Stimulated activated CD4-positive, alpha-beta T cell treated with anti-CD3 and anti-CD28 coated beads, Interleukin-15, amount 100 ng/mL, for 24 hours (primary cell): ENCODE measurements at regions not wholly inside any gene's neighbourhood (a gene's known extent, or its start where the extent isn't known, plus 50 kb on each side); places are given as distances from the start of the nearest gene placed in this dataset.
"Not testable (repeated sequence)": the region's sequence is repeated elsewhere in the genome, so short reads cannot be mapped to it uniquely, and the experiment has no call there.

ENCODE experiments used
- DNase-seq: peaks from one replicate; pipeline ENCODE4 v3.0.0-alpha.2; 2020

DNA sequence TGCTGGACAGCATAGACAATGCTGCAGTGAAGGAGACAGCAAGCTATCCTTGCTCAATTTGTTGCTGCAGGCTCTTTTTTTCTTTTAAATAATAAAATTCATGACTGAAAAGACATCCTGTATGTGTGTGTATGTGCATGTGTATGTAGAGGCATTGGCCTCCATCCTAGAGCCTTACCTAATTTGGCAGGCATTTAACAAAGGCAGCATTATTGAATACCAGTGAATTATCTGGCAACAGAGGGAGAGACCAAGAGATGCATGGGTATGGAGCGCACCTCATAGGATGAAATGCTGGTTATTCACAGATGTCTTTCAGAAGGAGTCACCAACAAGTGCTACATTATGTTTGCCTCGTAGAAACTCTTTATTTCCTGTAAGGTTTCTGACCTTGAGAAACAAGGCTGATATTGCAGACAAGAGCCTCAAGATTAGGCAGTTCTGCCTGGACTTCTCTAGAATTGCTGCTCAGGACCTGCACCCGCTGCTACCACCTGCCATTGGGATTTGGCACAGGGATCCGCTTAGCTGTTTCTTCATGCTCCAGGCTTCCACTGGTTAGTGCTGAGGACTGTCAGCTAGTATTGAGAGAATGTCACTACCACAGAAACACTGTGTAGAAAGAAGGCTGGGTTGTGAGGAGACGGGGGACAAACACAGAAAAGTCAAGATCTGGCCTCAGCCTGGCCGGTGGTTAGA lies 247.7 kb upstream of the RFX3 start:
- DNase-seq = no peak

DNA sequence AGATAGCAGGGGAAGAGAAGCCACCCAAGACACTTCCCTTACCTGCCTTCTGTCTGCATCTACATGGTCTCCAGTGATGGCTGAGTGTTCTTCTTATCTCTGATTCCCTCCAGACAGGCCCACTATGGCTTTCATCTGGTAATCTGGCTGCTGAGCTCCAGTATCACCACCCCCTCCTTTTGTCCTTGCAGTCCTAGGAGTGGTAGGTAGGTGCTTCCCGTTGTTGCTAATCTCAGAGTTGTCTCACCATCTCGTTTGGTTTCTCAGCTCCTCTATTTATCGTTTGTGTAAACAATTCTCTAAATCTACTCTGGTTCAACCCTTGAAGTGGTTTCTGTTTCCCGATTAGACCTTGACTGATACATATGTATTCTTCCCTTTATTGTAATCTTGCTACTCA lies 243.8 kb upstream of the RFX3 start:
- DNase-seq = no peak

DNA sequence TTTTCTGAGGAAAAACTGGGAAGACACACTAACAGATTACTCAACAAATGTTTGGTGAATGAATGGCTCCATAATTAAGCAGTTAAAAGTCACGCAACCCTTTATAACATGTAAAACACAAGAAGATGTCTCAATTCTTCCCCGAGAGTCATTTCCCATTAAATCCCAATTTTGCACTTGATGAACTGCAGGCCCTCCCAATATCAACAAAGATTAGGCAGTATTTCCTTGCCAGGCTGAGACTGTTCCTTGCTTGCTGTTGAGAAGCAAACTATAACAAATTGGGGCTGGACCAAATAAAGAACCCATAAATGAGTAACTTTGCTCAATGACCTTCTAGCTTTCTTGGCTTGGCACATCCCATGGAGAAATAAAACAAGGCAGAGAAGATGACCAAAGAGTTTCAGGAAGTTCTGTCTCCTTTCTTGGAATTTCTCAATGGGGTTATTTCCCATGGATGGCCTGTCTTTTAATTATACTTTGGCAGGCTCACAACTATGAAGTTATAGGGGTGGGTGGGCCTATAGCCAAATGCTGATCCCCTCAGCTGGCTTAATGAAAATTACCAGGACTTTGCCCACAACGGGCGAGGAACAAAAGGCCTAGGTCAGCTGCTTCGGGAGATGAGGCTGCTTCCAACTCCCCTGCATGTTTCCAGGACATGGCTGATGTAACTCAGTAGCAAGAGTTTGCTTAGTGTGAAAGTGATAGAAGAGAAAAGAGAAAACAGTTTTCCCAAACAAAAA lies 243.1 kb upstream of the RFX3 start:
- DNase-seq = no peak

DNA sequence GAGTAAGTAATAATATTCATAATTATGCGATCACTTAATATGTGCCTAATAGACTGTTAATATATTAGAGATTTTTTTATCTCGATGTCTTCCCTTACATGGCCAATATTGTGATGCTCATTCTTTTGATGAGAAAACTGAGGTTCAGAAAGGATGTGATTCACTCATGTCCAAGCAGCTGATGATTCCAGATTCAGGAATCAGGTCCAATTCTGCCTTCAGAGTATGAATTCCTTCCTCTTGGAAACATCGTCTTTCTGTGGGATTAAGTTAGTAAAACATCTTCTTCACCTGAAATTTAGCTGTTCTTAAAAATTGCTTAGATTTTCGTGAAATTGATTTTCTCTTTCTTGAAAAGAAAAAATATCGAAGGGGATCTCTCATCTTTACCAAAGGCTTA lies 242.5 kb upstream of the RFX3 start:
- no peak for DNase-seq

DNA sequence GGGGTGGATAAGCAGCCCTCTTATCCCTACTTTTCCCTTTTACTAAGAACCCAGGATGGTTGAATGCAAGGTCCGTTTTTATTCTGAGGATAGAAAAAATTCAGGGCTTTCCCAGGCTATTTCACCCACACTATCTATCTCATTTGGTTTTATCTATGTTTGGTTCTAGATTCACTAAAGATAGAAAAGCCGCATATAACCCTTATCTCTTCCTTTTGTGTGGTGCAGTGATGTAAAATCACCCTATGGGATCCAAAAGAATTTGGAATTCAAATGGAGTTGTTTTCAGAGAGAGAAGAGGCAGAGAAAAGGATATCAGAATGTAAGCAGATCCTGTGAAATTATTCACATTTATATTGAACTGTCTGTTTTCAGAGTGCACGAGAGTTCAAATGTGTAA lies 236.3 kb upstream of the RFX3 start:
- no peak for DNase-seq

DNA sequence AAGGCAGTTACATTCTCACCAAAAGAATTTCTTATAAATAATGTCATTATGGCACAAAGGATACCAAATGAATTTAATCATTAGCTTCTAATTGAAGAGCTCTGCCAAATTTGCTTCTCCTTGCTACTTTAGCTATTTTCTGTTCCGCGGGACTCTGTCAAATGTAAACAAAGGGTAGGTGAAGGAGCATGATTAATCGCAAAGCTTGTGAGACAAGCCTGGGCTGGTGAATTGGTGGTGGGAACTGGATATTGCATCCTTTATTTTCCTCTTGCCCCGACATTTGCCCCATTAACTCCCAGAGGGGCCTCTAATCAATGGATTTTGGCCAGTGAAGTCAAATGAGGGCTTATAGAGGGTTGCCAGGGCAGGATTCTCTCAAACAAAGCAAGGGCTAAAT lies 234.2 kb upstream of the RFX3 start:
- DNase-seq = no peak

DNA sequence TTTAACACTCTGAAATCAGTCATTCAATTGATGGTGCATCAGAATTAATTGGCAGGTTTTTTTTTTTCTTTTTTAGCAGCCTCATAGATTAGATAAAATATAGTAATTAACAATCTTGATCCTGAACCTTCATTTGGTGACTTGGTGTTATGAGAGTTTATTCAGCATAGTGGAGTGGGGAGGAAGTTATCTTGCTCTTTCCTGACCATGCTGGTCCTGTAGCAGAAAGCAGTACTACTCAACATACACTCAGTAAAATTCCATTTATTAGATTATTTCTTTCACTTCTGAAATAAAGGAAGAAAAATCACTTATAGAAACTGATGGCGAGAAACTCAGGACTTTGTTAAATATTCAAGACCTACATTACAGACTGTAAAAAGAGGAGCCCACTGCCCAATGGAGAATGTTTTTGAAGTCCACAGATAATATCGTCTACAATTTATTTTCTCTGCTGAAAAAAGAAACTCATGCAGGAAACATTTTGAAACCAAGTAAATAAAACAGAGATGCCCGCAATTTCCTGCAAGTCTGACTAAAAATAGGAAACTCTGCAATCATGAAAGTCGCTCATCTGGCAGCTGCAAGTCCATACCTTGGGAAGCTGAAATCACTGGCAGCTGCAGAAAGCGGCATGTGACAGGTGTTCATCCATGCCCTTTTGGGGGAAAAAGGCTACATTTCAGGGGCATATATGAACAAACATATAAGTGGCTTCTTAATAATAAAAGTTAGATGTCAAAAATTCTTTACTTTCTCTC lies 233.2 kb upstream of the RFX3 start:
- DNase-seq = peak; percentile 15

DNA sequence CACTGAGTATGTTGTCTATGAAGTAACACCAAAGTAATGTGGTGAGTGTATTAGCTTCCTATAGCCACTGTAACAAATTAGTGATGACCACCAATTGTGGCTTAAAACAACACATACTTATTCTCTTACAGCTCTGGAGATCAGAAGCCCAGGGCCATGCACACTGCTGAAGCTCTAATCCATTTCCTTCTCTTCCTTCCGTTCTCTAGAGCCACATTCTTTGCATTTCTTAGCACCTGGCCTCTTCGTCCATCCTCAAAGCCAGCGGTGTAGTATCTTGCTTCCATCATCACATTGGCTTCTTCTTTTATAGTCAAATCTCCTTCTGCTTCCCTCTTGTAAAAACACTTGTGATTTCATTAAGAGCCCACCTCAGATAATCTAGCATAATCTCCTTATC lies 230.3 kb upstream of the RFX3 start:
- no peak for DNase-seq

DNA sequence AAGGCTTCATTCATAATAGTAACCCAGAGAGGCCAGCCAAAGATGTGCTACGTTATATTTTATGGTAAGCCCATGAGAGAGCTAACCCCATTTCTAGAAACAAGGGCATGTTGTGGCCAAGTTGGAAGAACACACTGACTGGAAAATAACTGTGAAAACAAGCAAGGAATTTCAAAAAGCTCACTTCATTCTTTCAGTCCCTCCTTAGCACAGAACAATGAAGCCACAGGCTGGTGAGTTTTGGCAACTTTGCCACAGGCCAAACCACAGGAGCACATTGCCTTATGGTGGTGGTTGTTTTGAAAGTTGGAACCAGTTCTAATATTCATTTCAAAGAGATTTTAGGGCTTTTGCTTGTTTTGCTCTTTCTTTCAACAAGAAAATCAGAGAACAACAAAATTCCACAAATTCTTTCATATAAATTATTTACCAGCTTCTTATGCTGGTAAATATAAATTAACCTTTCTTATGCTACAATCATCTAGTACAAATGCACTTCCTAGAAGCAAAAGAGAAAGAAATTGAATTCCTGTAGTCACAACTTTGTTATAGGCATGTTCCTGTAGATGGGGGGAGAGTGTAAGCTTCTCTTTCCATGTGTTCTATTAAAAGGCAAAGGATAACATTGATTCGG lies 225.4 kb upstream of the RFX3 start:
- DNase-seq = peak; percentile 16

DNA sequence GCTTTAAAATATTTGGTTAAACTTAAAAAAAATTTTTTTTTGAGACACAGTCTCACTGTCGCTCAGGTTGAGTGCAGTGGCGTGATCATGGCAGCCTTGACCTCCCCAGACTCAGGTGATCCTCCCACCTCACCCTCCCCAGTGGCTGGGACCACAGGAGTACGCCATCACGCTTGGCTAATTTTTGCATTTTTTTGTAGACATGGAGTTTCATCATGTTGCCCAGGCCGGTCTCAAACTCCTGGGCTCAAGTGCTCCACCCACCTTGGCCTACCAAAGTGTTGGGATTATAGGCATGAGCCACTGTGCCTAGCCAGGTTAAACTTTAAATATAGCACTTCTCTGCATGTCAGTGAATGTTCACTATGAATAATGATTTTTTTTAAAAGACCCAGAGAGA lies 224.5 kb upstream of the RFX3 start:
- DNase-seq = no peak

DNA sequence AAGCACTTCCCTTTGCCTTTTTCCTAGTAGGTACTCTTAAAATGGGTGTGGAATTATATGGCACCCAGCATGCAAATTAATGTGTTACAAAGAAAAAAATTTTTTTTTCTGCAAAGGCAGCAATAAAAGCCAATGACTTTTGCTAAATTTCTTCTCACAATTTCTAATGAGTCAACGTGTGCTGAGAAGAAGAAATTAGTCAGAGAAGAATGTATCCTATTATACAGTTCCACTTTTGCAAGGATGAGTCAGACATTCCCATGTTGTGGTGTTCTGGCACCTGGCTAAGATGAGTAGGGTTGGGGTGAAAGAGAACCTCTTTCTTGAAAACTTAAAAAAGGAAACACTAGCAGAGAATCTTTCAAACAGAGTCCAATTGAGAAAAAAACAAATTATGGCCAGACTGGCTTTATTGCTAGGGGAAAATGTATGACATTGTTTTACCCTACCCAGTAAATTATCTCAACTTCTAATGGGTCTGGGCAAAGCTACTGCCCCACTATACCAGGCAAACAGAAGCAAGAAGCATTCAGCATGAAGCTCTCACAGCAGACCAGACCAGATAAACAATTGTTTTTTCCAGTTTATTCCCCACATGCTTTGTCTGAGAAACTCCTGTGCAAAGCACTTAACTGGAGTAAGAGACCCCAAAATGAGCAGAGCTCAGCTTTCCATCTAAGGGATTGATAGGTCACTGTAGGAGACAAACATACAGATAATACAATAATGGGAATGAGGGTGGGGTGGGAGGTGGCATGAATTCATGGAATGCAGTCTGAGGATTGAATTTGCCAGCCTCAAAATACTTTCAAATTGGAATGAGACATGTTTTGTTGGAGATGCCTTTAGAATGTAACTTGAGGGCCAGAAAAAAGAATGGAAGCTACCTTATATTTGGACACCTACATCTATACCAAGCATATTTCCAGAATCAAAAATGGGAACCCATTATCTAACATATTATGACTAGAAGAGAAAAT lies 220.8 kb upstream of the RFX3 start:
- DNase-seq = peak; percentile 66

DNA sequence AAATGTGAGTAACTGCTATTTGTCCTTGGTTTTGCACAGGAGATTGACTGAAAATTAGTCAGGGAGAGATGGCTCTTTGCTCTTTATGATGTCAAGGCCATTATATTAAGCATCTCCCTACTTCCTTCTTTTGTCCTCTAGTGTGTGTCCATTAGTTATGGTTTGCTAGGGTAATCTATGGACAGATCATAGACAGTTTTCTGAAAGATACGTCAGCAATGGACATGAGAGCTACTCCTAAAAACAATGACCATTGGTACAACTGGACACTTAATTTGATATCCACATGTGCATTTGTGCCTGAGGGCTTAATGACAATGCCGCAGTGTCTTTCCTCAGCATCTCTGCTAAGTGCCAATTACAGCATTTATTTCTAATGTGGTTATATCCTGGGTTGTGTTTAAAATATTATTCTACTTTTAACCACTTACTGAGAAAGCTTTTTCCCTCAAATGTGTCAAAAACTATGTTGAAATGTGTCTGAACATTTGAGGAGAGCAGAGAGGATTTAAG lies 218.2 kb upstream of the RFX3 start:
- DNase-seq = no peak

DNA sequence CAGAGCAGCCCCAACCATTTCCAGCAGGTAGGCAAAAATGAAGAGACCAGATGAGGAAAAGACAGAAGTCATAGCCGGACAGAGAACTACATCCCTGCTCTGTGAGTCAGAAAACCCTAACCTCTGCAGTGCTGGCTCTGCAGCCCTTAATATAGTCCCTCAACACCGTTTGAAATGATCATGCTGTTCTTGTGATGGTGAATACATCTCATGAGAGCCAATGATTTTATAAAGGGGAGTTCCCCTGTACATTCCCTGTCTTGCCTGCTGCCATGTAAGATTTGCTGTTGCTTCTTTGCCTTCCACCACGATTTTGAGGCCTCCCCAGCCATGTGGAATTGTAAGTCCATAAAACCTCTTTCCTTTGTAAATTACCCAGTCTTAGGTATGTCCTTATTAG lies 216.8 kb upstream of the RFX3 start:
- DNase-seq = no peak

DNA sequence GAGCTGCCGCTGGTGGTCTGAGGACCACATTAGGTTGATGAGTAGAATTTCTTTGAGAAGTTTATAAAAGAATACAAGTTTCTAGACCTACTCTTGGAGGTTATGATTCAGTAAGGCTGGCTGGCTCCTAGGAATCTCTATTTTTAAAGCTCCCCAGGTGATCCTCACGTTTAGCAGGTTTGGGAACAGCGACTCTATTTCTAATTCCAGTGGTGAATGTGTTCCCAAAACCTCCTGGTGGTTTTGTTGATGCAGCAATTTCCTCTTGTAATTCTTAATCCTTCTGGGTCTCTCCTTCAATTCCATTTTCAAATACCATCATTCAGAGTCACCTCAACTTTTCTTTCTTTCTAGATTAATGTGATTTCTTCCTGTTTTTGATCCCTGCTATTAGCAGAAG lies 215.9 kb upstream of the RFX3 start:
- DNase-seq = no peak

DNA sequence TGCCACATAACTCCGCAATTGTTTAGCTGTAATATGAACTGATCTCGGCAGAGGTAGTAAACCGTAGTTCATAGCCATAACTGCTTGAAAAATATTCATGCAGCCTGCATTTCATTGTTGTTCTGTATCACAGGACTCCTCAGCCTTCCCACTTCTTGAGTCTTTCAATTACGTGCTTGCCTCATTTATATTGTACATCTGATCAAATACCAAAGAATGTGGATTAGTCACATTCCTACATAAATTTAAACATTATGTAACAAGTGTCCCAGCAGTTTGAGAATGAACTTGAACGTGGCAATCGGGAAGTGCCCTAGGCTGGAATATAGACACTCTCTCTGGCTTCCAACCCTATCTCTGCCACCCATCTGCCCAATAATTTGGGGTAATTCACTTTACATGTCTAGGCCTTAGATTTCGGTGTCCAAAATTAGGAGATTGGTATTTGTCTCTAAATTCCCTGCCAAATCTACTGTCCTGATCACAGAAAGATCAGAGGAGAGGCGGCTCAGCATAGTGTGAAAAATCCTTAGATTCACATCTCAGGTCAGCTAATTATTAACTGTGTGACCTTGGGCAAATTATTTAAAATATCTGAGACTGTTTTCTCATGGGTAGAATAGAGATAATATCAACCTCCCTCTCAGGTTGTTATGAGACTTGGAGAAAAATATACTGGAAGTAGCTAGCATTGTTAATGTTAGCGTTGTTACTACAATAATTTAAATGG lies 215.1 kb upstream of the RFX3 start:
- no peak for DNase-seq

DNA sequence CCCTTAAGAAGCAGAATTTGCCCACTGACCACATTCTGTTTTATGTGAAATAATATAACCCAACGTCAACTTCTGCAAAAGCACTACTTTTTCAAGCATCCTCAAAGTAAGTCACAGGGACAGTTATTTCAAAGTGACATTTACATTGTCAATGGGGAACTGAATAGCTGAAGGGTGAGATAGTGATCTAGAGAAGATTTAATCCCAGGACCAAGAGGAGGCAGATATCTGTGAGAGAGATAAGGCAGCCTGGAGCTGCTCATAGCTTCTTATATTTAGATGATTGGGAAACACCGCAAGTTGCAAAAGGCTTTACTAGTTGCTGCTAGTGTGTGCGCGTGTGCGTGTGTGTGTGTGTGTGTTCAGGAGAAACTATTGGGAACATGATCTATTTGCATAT lies 210.4 kb upstream of the RFX3 start:
- DNase-seq = no peak

DNA sequence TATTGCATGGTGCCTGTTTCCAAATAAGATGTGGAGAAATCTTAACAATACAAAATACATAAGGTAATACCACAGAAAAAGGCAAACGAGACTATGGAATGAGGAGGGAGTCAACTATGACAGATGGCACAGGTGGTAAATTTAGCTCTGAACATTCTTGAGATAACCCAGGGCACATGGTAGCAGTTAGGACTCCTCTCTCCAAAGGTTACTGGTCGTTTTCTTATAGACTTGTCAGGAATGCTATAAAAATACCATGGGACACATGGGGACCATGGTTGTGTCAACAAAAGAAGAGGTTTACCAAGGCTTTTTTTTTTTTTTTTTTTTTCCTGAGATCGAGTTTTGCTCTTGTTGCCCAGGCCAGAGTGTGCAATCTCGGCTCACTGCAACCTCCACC lies 209.4 kb upstream of the RFX3 start:
- no peak for DNase-seq

DNA sequence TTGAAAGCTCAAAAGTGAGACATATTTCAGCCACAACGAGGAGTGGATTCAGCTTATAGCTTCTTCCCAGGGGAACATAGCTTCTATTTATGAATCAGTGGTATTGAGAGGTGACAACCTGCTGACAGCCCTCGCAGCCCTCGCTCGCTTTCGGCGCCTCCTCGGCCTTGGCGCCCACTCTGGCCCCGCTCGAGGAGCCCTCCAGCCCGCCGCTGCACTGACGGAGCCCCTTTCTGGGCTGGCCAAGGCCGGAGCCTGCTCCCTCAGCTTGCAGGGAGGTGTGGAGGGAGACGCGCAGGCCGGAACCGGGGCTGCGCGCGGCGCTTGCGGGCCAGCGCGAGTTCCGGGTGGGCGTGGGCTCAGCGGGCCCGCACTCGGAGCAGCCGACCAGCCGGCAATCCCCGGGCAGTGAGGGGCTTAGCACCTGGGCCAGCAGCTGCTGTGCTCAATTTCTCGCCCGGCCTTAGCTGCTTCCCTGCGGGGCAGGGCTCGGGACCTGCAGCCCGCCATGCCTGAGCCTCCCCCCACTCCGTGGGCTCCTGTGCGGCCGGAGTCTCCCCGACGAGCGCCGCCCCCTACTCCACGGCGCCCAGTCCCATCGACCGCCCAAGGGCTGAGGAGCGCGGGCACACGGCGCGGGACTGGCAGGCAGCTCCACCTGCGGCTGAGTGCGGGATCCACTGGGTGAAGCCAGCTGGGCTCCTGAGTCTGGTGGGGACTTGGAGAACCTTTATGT lies 207.9 kb upstream of the RFX3 start:
- not testable (repeated sequence) for DNase-seq

DNA sequence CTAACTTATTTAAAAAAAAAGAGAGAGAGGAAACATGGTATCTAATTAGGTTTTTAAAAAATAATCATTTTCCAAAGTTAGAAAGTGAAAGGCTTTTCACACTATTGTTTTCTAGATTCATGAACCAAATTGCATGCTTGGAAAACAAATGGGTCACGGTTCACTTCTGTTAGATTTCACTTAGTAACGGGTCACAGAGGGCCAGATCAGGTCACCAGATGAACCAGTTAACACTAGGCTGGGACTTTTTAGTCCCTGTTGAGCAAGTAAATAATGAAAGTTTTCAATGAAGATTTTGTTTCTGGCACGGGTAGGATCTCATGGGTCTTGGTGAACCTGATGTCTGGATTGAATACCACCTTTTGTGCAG lies 207.2 kb upstream of the RFX3 start:
- no peak for DNase-seq
